CD4-positive, alpha-beta T cell treated with Interferon gamma for 1 hour (primary cell): ENCODE measurements at regions not wholly inside any gene's neighbourhood (a gene's known extent, or its start where the extent isn't known, plus 50 kb on each side); places are given as distances from the start of the nearest gene placed in this dataset.

Experiments used
- DNase-seq: peaks from one replicate; pipeline ENCODE4 v3.0.0-alpha.2; 2020

GRCh38 chr2:211241891-211242290 lies 685.5 kb downstream of the CPS1 start:
- DNase-seq = no peak

- DNase-seq = no peak
Measured at GRCh38 chr2:211247751-211248150, 691.4 kb downstream of the CPS1 start.

- no peak for DNase-seq
Measured at GRCh38 chr2:211248841-211249240, 692.4 kb downstream of the CPS1 start.

- no peak for DNase-seq
Measured at GRCh38 chr2:211251016-211251415, 694.6 kb downstream of the CPS1 start.

- DNase-seq = no peak
Measured at GRCh38 chr2:211258646-211259335, 702.4 kb downstream of the CPS1 start.

GRCh38 chr2:211259831-211260476 lies 703.6 kb downstream of the CPS1 start:
- no peak for DNase-seq

- no peak for DNase-seq
Measured at GRCh38 chr2:211270257-211270656, 713.9 kb downstream of the CPS1 start.

GRCh38 chr2:211281430-211282073 lies 725.2 kb downstream of the CPS1 start:
- no peak for DNase-seq

- DNase-seq = no peak
Measured at GRCh38 chr2:211302676-211303075, 746.3 kb downstream of the CPS1 start.

GRCh38 chr2:211306929-211307328 lies 750.5 kb downstream of the CPS1 start:
- no peak for DNase-seq
